ENCODE measurements at regions not wholly inside any gene's neighbourhood (a gene's known extent, or its start where the extent isn't known, plus 50 kb on each side); places are given as distances from the start of the nearest gene placed in this dataset.
A peak's percentile ranks its signal among the peaks of the same experiment; 100 is the strongest.

DNA sequence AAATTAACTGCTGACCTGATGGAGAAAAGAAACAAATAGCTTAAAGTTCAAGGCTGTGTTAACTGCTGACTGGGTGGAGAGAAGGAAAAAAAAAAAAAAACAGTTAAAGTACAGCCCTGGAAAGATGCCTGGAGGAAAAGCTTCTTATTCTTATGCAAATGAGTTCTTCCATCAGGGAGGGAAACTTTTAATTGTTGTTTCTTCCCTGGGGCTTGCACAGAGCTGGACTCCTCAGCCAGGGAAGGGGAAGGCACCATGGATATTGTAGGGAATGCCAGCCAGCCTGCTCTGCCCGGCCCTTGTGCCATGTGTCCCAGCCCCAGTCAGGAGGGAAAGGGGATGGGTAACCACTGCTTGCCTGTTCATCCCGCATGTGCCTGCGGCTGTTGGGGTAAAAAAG, 833.1 kb upstream of the CRIM1 start:
- no peaks in the 10 kb centered on the region for H3K27me3 Mint-ChIP-seq (ENCODE audit: low read depth)
- no peak overlapping the region for H3K27ac Mint-ChIP-seq
- peaks cover 48% of the 10 kb centered on the region for H3K9me3 Mint-ChIP-seq
- TF ChIP-seq ZNF671 (CRISPR knock-in tag; IDR thresholded peaks at IDR 0.05) (no peak), OVOL2 (CRISPR knock-in tag; IDR thresholded peaks at IDR 0.05; ENCODE audit: borderline replicate concordance) (no peak), NR3C1 (CRISPR knock-in tag; conservative IDR thresholded peaks at IDR 0.05; ENCODE audit: low read depth) (no peak), ZNF423 (CRISPR knock-in tag; IDR thresholded peaks at IDR 0.05) (no peak), ATF3 (CRISPR knock-in tag; conservative IDR thresholded peaks at IDR 0.05) (no peak), ETV6 (CRISPR knock-in tag; IDR thresholded peaks at IDR 0.05) (no peak), FOXJ3 (CRISPR knock-in tag; IDR thresholded peaks at IDR 0.05; ENCODE audit: borderline replicate concordance) (no peak), NFYB (CRISPR knock-in tag; conservative IDR thresholded peaks at IDR 0.05; ENCODE audit: low read depth) (no peak), ZBTB43 (CRISPR knock-in tag; IDR thresholded peaks at IDR 0.05) (no peak), EMX1 (CRISPR knock-in tag; IDR thresholded peaks at IDR 0.05) (no peak)
- TF ChIP-seq, protein P1, sequence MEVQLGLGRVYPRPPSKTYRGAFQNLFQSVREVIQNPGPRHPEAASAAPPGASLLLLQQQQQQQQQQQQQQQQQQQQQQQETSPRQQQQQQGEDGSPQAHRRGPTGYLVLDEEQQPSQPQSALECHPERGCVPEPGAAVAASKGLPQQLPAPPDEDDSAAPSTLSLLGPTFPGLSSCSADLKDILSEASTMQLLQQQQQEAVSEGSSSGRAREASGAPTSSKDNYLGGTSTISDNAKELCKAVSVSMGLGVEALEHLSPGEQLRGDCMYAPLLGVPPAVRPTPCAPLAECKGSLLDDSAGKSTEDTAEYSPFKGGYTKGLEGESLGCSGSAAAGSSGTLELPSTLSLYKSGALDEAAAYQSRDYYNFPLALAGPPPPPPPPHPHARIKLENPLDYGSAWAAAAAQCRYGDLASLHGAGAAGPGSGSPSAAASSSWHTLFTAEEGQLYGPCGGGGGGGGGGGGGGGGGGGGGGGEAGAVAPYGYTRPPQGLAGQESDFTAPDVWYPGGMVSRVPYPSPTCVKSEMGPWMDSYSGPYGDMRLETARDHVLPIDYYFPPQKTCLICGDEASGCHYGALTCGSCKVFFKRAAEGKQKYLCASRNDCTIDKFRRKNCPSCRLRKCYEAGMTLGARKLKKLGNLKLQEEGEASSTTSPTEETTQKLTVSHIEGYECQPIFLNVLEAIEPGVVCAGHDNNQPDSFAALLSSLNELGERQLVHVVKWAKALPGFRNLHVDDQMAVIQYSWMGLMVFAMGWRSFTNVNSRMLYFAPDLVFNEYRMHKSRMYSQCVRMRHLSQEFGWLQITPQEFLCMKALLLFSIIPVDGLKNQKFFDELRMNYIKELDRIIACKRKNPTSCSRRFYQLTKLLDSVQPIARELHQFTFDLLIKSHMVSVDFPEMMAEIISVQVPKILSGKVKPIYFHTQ (CRISPR knock-in tag; IDR thresholded peaks at IDR 0.05), result no peak; the same call in 1 of the 2 replicates
- TF ChIP-seq, protein P2, sequence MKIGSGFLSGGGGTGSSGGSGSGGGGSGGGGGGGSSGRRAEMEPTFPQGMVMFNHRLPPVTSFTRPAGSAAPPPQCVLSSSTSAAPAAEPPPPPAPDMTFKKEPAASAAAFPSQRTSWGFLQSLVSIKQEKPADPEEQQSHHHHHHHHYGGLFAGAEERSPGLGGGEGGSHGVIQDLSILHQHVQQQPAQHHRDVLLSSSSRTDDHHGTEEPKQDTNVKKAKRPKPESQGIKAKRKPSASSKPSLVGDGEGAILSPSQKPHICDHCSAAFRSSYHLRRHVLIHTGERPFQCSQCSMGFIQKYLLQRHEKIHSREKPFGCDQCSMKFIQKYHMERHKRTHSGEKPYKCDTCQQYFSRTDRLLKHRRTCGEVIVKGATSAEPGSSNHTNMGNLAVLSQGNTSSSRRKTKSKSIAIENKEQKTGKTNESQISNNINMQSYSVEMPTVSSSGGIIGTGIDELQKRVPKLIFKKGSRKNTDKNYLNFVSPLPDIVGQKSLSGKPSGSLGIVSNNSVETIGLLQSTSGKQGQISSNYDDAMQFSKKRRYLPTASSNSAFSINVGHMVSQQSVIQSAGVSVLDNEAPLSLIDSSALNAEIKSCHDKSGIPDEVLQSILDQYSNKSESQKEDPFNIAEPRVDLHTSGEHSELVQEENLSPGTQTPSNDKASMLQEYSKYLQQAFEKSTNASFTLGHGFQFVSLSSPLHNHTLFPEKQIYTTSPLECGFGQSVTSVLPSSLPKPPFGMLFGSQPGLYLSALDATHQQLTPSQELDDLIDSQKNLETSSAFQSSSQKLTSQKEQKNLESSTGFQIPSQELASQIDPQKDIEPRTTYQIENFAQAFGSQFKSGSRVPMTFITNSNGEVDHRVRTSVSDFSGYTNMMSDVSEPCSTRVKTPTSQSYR (CRISPR knock-in tag; IDR thresholded peaks at IDR 0.05), result no peak
- TF ChIP-seq, protein P3, sequence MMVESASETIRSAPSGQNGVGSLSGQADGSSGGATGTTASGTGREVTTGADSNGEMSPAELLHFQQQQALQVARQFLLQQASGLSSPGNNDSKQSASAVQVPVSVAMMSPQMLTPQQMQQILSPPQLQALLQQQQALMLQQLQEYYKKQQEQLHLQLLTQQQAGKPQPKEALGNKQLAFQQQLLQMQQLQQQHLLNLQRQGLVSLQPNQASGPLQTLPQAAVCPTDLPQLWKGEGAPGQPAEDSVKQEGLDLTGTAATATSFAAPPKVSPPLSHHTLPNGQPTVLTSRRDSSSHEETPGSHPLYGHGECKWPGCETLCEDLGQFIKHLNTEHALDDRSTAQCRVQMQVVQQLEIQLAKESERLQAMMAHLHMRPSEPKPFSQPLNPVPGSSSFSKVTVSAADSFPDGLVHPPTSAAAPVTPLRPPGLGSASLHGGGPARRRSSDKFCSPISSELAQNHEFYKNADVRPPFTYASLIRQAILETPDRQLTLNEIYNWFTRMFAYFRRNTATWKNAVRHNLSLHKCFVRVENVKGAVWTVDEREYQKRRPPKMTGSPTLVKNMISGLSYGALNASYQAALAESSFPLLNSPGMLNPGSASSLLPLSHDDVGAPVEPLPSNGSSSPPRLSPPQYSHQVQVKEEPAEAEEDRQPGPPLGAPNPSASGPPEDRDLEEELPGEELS (CRISPR knock-in tag; IDR thresholded peaks at IDR 0.05), result no peak
- POLR2A ChIA-PET, result interaction anchor here (0.6 kb wide), 1 partner anchor 257 kb away, joined by 6 read pairs; no protein-coding TSS in a partner anchor
- DNase-seq (ENCODE audit: low spot score) (peak; percentile 13), ATAC-seq (peak; percentile 92)
- CTCF ChIA-PET, result interaction anchor here (0.5 to 0.7 kb wide), 3 partner anchors 61 to 477 kb away, joined by 3 read pairs; no protein-coding TSS in a partner anchor
- H3K4me3 Mint-ChIP-seq, result no peak overlapping the region
- peaks cover 47% of the 10 kb centered on the region for H3K36me3 Mint-ChIP-seq
- H3K4me1 Mint-ChIP-seq, result peaks cover 32% of the 10 kb centered on the region

- DNase-seq (ENCODE audit: low spot score), result no peak
Observed at GRCh38 chr2:35510636-35511035, 844.9 kb upstream of the CRIM1 start.

More at GRCh38 chr2:35510636-35511035, 844.9 kb upstream of the CRIM1 start:
- ChIA-PET CTCF (no interaction called here), POLR2A (no interaction called here)
- Mint-ChIP-seq H3K27me3 (ENCODE audit: low read depth) (no peaks in the 10 kb centered on the region), H3K9me3 (peaks cover 26% of the 10 kb centered on the region), H3K36me3 (peaks cover 17% of the 10 kb centered on the region), H3K4me3 (no peak overlapping the region), H3K4me1 (peaks cover 12% of the 10 kb centered on the region), H3K27ac (no peak overlapping the region)
- no peak for ATAC-seq
- TF ChIP-seq ZNF232 (CRISPR knock-in tag; IDR thresholded peaks at IDR 0.05) (no peak), CREM (CRISPR knock-in tag; IDR thresholded peaks at IDR 0.05) (no peak), NR1H2 (CRISPR knock-in tag; IDR thresholded peaks at IDR 0.05) (no peak)
- TF ChIP-seq, protein P1 (CRISPR knock-in tag; IDR thresholded peaks at IDR 0.05), result no peak
- TF ChIP-seq, protein P4, sequence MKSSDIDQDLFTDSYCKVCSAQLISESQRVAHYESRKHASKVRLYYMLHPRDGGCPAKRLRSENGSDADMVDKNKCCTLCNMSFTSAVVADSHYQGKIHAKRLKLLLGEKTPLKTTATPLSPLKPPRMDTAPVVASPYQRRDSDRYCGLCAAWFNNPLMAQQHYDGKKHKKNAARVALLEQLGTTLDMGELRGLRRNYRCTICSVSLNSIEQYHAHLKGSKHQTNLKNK (CRISPR knock-in tag; IDR thresholded peaks at IDR 0.05), result no peak

All from WTC11 (cell line).